HT-29 (cell line): ENCODE measurements at regions not wholly inside any gene's neighbourhood (a gene's known extent, or its start where the extent isn't known, plus 50 kb on each side); places are given as distances from the start of the nearest gene placed in this dataset.
"Not testable (repeated sequence)": the region's sequence is repeated elsewhere in the genome, so short reads cannot be mapped to it uniquely, and the experiment has no call there.

Experiments
- DNase-seq: peaks from one replicate; pipeline ENCODE4 v3.0.0-alpha.2; 2015; ENCODE audit warnings: low spot score

DNA sequence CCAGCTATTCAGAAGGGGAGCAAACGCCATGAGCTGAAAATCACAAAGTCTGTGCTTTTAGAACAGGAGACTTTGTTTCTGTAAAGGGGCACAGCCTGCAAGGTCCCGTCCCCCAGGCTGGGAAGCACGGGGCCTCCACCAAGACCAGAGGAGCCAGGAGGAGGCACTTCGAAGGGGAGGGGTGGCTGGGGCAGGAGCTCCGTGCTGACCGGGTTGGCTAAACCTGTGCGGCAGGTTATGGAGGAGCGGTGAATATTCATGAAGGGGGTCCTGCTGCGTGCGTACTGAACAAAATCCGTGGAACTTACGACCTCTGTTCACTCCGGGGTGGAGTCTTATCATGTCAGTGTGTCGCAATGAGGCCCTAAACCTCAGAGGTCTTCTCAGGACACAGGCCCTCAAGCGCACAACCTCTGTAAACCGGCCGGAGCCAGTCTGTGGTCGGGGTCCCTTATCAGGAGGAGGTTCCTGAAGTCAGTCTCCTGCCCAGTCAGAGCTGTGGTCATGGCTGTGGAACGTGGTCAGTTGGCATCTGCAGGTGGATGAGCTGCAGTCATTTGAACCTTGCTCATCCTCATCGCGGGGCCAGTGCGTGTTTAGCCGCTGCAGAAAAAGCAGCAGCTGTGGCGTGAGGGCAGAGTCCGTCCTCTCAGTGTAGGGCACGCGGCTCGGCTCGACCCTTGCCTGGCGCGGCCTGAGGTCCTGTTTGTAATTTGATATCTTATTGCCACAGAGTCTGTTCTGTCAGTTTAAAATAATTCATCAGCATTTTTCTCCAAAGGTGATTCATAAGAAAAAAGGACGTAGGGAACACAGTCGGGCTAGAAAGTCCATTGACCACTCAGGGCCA is 5507.7 kb upstream of the TPTE start:
- DNase-seq: not testable (repeated sequence)

DNA sequence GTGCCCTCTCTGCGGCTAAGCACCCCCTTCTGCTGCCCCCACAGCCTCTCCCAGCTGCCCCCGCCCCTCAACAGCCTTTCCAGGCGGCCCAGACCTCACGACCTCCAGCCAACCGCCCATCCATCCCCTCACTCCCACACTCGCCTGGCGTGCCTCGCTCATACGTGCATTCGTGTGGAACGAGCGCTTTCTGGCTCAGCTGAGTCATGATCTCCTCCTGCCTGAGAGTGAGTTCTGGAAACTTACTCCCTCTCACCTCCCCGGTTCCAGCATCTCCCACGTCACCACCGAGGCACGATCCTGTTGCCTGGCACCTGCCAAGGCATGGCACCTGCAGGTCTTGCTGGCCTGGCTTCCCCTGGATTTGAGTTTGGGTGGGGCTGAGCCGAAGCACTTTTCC is 5506.2 kb upstream of the TPTE start:
- not testable (repeated sequence) for DNase-seq

DNA sequence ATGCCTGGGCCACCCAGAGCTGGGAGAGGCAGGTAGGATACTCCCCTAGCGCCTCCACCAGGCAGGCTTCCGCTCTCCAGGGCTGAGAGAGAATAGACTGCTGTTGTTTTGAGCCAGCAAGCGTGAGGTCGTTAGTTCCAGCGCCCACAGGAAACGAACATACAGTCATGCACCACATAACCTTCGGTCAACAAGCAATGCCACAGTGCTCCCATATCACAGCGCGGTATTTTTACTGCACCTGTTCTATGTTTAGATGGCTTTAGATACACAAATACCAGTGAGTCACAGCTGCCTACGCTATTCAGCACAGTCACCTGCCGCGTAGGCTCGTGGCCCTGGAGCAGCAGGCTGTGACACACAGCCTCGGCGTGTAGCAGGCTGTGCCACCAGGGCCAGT is 5502.3 kb upstream of the TPTE start:
- DNase-seq: not testable (repeated sequence)

DNA sequence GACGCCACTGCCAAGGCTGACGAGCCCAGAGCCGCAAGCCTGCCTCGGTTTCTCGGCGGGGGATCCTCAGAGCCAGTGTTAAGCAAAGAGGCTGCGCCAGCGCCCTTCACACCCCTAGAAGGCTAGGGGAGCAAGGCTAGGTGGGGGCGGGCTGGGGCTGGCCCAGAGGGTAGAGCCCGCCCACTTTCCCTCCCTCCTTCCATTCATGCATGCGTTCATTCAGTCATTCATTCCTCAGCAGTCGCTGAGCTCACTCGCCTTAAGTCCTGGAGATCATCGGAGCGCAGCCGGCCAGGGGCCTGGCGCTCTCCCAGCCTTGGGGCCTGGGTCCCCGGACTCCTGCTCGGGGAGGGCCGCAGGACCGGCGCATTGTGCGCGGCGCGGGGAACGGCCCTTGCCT is 5499.6 kb upstream of the TPTE start:
- not testable (repeated sequence) for DNase-seq

DNA sequence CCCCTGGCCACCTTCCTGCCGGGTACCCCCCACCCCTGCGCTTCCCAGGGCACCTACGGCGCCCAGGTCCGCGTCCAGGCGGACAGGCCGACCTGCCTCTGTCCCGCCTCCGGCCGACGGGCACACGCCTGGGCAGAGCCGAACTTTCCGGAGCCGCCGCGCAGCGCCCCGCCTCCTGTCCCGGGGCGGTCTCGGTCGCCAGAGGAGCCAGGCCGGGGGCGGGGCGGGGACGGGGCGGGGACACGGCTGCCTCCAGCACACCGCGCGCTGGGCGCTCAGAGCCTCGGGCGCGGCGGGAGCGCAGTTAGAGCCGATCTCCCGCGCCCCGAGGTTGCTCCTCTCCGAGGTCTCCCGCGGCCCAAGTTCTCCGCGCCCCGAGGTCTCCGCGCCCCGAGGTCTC is 5499.1 kb upstream of the TPTE start:
- not testable (repeated sequence) for DNase-seq

DNA sequence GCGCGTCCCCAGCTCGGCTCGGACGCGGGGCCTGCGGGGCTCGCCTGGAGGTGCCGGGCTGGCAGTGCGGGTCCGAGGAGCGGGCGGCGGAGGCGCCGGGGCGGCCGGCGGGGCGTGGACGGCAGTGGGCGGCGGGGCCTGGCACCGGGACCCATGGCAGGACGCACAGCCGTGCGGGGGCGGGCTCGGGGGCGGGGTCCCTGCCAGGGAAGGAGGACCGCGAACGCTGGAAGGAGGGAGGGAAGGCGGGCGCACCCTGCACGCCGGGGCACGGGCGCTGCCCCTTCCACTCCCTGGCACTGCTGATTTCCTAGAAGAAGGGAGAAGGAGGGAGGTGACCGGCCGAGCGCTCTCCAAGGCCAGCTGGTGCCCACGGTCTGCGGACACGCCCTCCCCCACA is 5498.6 kb upstream of the TPTE start:
- DNase-seq: not testable (repeated sequence)

DNA sequence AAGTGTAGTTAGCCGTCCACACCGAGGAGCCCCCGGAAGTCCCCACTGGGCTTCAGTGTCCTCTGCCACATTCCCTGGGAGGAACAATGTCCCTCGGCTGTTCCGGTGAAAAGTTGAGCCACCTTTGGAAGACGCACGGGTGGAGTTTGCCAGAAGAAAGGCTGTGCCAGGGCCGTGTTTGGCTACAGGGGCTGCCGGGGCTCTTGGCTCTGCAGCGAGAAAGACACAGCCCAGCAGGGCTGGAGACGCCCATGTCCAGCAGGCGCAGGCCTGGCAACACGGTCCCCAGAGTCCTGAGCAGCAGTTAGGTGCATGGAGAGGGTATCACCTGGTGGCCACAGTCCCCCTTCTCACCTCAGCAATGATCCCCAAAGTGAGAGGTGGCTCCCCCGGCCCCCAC is 5486.2 kb upstream of the TPTE start:
- DNase-seq: not testable (repeated sequence)

DNA sequence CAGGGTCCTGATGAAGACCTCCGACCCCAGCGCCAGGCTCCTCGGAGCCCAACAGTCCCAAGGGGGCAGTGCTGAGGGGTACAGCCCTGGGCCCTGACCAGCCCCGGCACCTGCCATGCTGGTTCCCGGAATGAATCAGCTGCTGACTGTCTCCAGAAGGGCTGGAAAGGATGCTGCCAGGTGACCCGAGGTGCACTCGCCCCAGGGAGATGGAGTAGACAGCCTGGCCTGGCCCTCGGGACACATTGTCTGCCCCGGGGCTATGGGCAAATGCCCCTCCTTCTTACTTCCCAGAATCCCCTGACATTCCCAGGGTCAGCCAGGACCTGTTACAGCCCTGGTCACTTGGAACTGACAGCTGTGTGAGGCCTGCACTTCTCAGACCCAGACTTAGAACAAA is 5485.8 kb upstream of the TPTE start:
- not testable (repeated sequence) for DNase-seq

DNA sequence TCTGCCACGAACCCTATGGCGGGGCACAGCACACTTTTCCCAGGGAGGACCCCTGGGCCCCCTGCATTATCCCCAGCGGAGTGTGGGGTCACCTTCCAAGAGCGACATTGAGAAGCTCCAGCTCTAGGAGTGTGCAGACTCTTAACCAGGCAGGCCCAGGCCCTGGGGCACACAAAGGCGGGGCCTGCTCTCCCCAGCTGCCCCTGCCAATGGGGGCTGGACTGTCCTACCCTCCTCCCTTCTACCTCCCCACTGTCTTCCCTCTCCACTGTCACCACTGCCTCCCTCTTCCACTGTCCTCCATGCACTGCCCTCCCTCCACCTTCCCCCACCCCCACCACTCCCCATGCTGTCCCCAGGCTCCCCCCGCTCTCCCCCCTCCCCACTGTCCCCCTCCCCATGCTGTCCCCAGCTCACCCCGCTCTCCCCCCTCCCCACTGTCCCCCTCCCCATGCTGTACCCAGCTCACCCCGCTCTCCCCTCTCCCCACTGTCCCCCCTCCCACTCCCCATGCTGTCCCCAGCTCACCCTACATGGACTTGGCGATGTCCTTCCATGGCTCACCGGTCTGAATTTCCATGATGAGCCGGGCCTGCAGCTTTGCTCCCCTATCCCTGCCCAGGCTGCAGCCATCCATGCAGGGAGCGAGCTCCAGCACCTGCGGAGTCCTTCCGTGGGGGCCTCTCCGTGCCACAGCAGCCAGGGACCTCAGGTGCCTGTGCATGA is 5483.6 kb upstream of the TPTE start:
- not testable (repeated sequence) for DNase-seq

DNA sequence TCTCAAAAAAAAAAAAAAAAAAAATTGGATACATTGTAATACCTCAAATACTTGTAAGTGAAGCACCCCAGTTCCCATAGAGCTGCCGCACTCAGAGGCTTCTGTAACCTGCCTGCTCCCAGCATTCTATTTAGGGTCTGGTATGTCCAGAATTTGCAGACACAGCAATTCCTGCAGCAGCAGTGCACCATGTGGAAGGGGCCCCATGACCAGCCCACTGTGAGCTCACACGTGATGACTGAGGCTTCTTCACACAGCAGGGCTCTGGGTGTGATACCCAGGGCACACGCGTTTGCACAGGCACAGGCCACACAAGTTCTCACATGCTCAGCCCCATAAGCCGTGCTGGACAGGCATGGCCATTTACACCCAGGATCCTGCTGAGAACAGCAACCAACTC is 5481.5 kb upstream of the TPTE start:
- not testable (repeated sequence) for DNase-seq

DNA sequence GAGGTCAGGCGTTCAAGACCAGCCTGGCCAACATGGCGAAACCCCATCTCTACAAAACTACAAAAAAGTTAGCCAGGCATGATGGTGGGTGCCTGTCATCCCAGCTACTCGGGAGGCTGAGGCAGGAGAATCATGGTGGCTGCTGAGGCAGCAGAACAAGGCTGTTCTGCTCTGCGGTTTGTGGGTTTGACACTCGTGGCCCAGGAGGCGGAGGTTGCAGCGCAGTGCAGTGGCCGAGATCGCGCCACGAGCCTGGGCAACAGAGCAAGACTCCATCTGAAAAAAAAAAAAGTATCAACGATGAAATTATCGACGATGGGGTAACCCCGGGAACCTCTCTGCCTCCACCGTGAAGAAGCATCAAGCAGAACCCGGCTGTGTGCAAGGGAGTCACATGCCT is 5478.8 kb upstream of the TPTE start:
- DNase-seq: not testable (repeated sequence)

DNA sequence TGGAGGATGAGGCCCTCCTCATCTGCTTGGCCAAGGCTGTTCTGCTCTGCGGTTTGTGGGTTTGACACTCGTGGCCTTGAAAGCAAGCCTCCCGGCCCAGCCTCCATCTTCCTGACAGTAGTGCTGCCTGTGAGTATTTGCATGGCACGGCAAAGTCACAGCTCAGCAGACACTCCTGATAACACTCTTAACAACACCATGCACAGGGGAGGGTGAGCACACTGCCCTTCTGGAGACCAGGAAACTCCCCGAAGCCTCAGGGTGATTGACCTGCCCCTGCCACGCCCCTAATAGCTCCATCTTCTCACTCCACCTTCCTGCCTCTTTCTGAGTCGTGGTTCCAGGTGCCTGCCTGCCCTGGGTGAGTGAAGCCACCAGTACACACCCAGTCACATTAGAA is 5476.6 kb upstream of the TPTE start:
- DNase-seq: not testable (repeated sequence)

DNA sequence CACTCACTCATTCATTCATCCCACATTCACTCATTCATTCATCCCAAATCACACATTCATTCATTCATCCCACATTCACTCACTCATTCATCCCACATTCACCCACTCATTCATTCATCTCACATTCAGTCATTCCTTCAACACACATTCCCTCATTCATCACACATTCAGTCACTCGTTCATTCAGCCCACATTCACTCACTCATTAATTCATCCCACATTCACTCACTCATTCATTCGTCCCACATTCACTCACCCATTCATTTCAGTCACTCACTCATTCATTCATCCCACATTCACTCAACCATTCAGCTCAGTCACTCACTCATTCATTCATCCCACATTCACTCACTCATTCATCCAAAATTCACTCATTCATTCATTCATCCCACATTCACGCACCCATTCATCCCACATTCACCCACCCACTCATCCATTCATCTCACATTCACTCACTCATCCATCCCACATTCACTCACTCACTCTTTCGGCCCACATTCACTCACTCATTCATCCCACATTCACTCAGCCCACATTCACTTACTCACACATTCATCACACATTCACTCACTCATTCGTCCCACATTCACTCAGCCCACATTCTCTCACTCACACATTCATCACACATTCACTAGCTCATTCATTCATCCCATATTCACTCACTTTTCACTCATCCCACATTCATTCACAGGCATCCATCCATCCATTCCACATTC is 5469.9 kb upstream of the TPTE start:
- not testable (repeated sequence) for DNase-seq

DNA sequence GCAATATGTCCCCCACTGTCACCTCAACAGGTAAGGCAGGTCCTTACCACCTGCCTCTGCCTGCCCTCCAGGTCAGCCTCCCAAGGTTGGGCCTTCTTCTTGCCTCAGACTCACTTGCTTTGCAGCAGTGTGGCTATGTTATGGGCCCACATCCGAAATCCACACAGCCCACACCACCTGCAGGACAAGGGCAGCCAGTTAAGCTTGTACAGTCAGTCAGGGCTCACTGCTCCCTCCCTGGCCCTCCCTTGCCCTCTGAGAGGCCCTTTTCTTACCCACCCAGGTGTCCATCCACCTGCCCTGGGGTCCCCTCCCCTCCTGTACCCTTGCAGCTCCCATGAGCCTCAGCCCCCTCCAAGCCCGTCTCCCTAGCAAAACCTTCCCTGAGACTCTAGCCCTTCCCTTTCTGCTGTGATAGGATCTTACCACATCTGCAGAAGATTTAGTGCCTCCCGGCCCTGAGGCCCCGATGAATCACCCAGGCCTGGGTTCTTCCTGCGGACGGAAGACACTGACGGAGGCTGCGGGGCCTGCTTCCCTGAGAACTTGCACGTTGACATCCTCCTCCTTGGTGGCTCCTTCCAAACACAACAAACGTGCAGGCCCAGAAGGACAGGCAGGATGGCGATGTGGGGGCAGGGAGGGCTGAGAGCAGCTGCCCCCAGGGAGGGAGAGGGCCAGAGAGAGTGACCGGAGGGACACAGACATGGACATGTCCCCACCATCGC is 5466.2 kb upstream of the TPTE start:
- not testable (repeated sequence) for DNase-seq

DNA sequence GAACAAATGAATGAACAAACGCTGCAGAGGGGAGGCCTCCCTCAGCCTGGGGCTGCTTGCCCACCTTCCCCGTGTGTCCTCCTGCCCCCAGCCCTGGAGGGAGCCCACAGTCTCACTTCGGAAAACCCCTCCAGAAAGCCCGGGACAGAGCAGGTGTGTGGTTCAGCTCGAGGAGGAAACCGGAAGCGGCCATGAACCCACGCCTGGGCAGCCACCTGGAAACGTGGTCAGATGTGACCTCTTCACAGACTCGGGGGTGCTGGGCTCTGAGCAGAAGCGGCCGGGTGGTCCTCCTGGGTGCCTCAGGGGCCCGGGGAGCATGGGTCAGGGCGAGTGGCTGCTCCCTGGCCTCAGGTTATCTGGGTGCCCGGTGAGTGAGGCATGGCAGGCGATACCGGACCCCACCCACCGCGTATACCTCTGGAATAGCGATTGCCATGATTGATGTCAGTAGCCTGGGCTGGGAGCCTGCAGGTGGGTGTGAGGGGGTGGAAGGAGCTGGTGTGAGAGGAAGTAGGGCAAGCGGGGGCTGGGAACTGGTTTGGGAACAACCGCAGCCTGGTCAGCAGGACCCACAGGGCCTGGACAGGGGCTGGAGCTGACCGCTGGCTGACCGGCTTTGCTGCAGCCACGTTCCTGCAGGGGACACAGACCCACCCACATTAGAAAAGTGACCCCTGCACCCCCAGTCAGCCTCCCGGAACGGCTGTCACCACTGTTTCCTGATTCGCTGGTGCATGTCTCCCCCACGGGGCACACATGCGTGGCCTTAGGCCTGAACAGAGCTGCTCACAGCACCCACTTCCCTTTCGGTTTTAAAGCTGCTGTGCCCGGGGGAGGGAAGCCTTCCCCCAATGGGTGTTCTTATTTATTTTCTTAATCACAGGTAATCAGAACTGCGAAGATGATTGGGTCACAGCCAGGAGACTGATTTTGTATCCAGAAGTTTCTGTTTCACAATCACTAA is 5465.1 kb upstream of the TPTE start:
- DNase-seq: not testable (repeated sequence)

DNA sequence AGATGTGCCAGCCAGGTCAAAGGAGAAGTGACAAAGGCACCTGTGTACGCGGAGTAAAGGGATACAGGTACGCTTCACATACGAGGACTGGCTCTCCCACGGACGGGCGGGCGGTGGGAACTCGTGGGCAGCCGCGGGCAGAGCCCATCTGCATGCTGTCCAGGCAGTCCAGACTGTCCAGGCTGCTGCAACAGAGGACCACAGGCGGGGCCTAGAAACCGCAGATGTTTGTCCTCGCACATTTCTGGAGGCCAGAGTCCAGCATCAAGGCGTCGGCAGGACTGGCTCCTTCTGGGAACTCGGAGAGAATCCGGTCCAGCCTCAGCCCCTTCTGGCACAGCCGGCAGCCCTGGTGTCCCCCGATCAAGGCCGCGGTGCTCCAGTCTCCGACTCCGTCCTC is 5464.3 kb upstream of the TPTE start:
- not testable (repeated sequence) for DNase-seq

DNA sequence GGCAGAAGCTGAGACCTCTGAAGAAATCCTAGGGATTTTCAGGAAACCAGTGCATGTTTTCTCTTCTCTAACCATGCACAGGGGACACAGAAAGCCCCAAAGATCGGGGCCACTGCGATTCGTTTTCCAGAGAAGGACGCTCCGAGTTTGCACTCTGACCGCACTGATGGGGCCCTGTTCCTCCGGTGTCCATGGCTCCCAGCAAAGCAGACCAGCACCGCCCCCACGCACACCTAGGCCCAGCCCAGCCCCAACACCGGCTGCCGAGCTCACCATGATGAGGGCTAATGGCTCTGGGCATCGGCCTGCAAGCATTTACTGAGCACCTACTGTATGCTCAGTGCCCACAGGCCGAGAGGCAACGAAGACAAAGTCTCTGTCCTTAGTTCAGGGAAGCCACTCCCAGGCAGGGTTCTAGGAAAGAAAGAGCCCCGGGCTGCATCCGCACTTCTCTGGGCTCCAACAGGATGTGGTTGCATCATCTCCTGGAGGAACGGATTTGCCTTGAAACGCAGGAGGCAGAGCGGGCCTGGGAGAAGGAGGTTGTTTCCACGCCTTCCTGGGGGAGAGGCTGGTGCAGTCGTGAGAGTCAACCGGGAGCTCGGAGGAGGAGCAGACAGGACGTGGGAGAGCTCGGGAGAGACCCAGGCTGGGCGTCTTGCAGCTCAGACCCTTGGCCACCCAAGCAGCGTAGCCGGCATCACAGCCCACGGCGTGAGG is 5460.9 kb upstream of the TPTE start:
- not testable (repeated sequence) for DNase-seq

DNA sequence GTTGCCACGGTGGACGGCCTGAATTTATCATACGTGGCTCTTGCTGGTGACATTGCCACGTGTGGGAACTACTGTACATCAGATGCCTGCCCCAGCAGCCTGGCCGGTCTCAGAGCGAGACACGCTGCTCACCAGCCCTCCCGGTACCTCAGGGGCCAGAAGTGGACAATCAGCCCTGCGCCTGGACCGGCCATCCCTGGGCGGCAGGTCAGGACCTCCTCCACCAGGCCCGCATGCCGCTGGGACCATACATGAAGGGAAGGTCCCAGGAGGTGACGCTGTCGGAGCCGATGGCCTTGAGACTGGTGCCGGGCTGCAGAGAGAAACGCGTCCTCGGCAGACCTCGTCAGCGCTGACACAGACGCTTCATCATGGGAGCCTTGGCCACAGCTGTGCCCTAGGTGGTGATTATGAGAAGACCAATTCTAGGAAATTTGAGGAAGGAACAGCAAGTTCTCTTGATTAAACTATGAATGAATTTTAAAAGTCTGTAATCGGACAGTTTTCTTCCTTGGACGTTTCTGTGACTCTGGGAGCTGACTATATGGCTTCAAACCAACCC is 5456.7 kb upstream of the TPTE start:
- not testable (repeated sequence) for DNase-seq
